ENCODE measurements at regions not wholly inside any gene's neighbourhood (a gene's known extent, or its start where the extent isn't known, plus 50 kb on each side); places are given as distances from the start of the nearest gene placed in this dataset.

DNA sequence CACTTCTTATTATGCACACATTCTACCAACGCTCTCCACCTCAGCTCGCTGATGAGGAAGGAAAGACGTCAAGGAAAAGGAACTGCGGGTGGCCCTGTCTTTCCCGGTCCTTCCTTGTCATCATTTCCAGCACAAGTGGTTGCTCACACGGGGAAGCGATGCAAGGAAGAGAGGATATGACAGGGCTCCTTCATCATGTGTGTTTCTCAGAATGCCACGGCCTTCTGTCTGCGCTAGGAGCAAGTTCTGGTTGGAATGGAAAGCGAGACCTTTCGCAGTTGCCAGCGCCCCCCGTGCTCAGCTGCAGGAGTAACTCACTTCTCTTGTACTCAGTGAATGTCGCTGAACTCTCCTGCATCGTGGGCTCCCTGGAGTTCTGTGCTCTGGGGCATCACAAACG, 191.8 kb upstream of the GLI2 start:
- TF ChIP-seq, protein P1, sequence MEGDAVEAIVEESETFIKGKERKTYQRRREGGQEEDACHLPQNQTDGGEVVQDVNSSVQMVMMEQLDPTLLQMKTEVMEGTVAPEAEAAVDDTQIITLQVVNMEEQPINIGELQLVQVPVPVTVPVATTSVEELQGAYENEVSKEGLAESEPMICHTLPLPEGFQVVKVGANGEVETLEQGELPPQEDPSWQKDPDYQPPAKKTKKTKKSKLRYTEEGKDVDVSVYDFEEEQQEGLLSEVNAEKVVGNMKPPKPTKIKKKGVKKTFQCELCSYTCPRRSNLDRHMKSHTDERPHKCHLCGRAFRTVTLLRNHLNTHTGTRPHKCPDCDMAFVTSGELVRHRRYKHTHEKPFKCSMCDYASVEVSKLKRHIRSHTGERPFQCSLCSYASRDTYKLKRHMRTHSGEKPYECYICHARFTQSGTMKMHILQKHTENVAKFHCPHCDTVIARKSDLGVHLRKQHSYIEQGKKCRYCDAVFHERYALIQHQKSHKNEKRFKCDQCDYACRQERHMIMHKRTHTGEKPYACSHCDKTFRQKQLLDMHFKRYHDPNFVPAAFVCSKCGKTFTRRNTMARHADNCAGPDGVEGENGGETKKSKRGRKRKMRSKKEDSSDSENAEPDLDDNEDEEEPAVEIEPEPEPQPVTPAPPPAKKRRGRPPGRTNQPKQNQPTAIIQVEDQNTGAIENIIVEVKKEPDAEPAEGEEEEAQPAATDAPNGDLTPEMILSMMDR (IDR thresholded peaks at IDR 0.05) = no peak
- no peak for TF ChIP-seq POLR2A (IDR thresholded peaks at IDR 0.05)
